Right ventricle myocardium superior (tissue), 1 donor: ENCODE measurements at regions not wholly inside any gene's neighbourhood (a gene's known extent, or its start where the extent isn't known, plus 50 kb on each side); places are given as distances from the start of the nearest gene placed in this dataset.

Experiments used
- ATAC-seq: fragments of 200-7000 bp; cut with Tn5 transposase; one replicate; pipeline ENCODE4 v1.9.1; 2020; ENCODE audit warnings: mild to moderate bottlenecking; ENCODE audit not compliant: poor library complexity
- DNase-seq: peaks from one replicate; pipeline ENCODE4 v3.0.0-alpha.2; 2020
- intact Hi-C: fragments of 100-400 bp; cut with DNase I; formaldehyde crosslinking; loops from one replicate; pipeline ENCODE4 v1.11.2; 2022
- donor health status: DM: no; HTN: yes; CAD: no; lungs with severe emphysema.

GRCh38 chr13:103794526-103794925 is 728.3 kb upstream of the SLC10A2 start:
- DNase-seq (no peak), ATAC-seq (peak; percentile 61)
- intact Hi-C loops, result no loop called here

GRCh38 chr13:103788061-103788652 is 721.9 kb upstream of the SLC10A2 start:
- DNase-seq (peak; percentile 38), ATAC-seq (peak; percentile 94)
- intact Hi-C loops, result loop anchor here (5.0 kb wide), 1 partner anchor 601 kb away; no protein-coding TSS in a partner anchor

GRCh38 chr13:103772576-103772975 is 706.4 kb upstream of the SLC10A2 start:
- ATAC-seq, result no peak
- DNase-seq, result no peak
- intact Hi-C loops, result no loop called here

- DNase-seq (no peak), ATAC-seq (no peak)
- intact Hi-C loops, result no loop called here
These were observed 696.3 kb upstream of the SLC10A2 start for GRCh38 chr13:103762523-103762922.

GRCh38 chr13:103759361-103759760 is 693.1 kb upstream of the SLC10A2 start:
- ATAC-seq (no peak), DNase-seq (no peak)
- intact Hi-C loops, result no loop called here

- intact Hi-C loops, result no loop called here
- no peak for DNase-seq
- ATAC-seq, result no peak
These were observed 692.0 kb upstream of the SLC10A2 start for GRCh38 chr13:103758222-103758621.

GRCh38 chr13:103757361-103757760 is 691.1 kb upstream of the SLC10A2 start:
- intact Hi-C loops, result no loop called here
- no peak for DNase-seq

GRCh38 chr13:103754783-103755182 is 688.6 kb upstream of the SLC10A2 start:
- DNase-seq (no peak), ATAC-seq (no peak)
- intact Hi-C loops, result no loop called here

More at GRCh38 chr13:103757361-103757760, 691.1 kb upstream of the SLC10A2 start:
- no peak for ATAC-seq

- intact Hi-C loops, result no loop called here
- no peak for ATAC-seq
- no peak for DNase-seq
These were observed 668.6 kb upstream of the SLC10A2 start for GRCh38 chr13:103734837-103735236.

- intact Hi-C loops, result no loop called here
- no peak for DNase-seq
- ATAC-seq, result no peak
These were observed 665.7 kb upstream of the SLC10A2 start for GRCh38 chr13:103731959-103732358.

- intact Hi-C loops, result no loop called here
- DNase-seq, result peak; percentile 75
- ATAC-seq, result peak; percentile 96
These were observed 664.2 kb upstream of the SLC10A2 start for GRCh38 chr13:103730407-103730806.

GRCh38 chr13:103726808-103727207 is 660.6 kb upstream of the SLC10A2 start:
- intact Hi-C loops, result no loop called here
- ATAC-seq, result no peak

GRCh38 chr13:103716718-103717117 is 650.5 kb upstream of the SLC10A2 start:
- ATAC-seq (peak; percentile 48), DNase-seq (no peak)
- intact Hi-C loops, result no loop called here

More at GRCh38 chr13:103726808-103727207, 660.6 kb upstream of the SLC10A2 start:
- no peak for DNase-seq

- ATAC-seq, result no peak
- no peak for DNase-seq
- intact Hi-C loops, result no loop called here
These were observed 649.1 kb upstream of the SLC10A2 start for GRCh38 chr13:103715335-103715734.

- intact Hi-C loops, result no loop called here
These were observed 637.0 kb upstream of the SLC10A2 start for GRCh38 chr13:103703246-103703645.

GRCh38 chr13:103698000-103698399 is 631.8 kb upstream of the SLC10A2 start:
- intact Hi-C loops, result no loop called here
- DNase-seq (no peak), ATAC-seq (peak; percentile 67)

More at GRCh38 chr13:103703246-103703645, 637.0 kb upstream of the SLC10A2 start:
- no peak for ATAC-seq
- no peak for DNase-seq

- DNase-seq (no peak), ATAC-seq (peak; percentile 85)
- intact Hi-C loops, result no loop called here
These were observed 629.1 kb upstream of the SLC10A2 start for GRCh38 chr13:103695320-103695719.

GRCh38 chr13:103694471-103694870 is 628.3 kb upstream of the SLC10A2 start:
- intact Hi-C loops, result no loop called here
- ATAC-seq, result peak; percentile 25
- DNase-seq, result peak; percentile 36

GRCh38 chr13:103694033-103694432 is 627.8 kb upstream of the SLC10A2 start:
- DNase-seq, result no peak
- peak; percentile 48 for ATAC-seq
- intact Hi-C loops, result no loop called here

GRCh38 chr13:103692442-103692841 is 626.2 kb upstream of the SLC10A2 start:
- DNase-seq (no peak), ATAC-seq (no peak)
- intact Hi-C loops, result no loop called here

GRCh38 chr13:103676329-103676728 is 610.1 kb upstream of the SLC10A2 start:
- ATAC-seq, result no peak
- DNase-seq, result no peak
- intact Hi-C loops, result no loop called here
